HG03045 (cell line): ENCODE measurements at regions not wholly inside any gene's neighbourhood (a gene's known extent, or its start where the extent isn't known, plus 50 kb on each side); places are given as distances from the start of the nearest gene placed in this dataset.

Experiments
- ATAC-seq: cut with Tn5 transposase; IDR thresholded peaks from one replicate; pipeline ENCODE4 v1.9.1; 2021; ENCODE audit warnings: mild to moderate bottlenecking, moderate library complexity; ENCODE audit not compliant: unreplicated experiment

- no peak for ATAC-seq
These were observed 384.0 kb downstream of the PLK2 start for GRCh38 chr5:58075907-58076306.

- ATAC-seq: no peak
These were observed 385.2 kb downstream of the PLK2 start for GRCh38 chr5:58074717-58075116.

- no peak for ATAC-seq
These were observed 385.7 kb downstream of the PLK2 start for GRCh38 chr5:58074222-58074621.

- ATAC-seq: no peak
These were observed 386.6 kb downstream of the PLK2 start for GRCh38 chr5:58073243-58073642.

- ATAC-seq: no peak
These were observed 387.5 kb downstream of the PLK2 start for GRCh38 chr5:58072300-58072965.

- ATAC-seq: no peak
These were observed 388.3 kb downstream of the PLK2 start for GRCh38 chr5:58071566-58071965.

GRCh38 chr5:58069846-58070245 is 390.0 kb downstream of the PLK2 start:
- ATAC-seq: no peak

GRCh38 chr5:58069016-58069705 is 390.7 kb downstream of the PLK2 start:
- no peak for ATAC-seq

GRCh38 chr5:58066557-58066956 is 393.3 kb downstream of the PLK2 start:
- ATAC-seq: no peak

GRCh38 chr5:58066076-58066475 is 393.8 kb downstream of the PLK2 start:
- no peak for ATAC-seq

GRCh38 chr5:58064801-58065200 is 395.1 kb downstream of the PLK2 start:
- ATAC-seq: no peak

- ATAC-seq: no peak
These were observed 398.9 kb downstream of the PLK2 start for GRCh38 chr5:58060996-58061395.

- ATAC-seq: no peak
These were observed 402.6 kb downstream of the PLK2 start for GRCh38 chr5:58057324-58057723.

GRCh38 chr5:58056546-58056945 is 403.3 kb downstream of the PLK2 start:
- no peak for ATAC-seq

GRCh38 chr5:58054018-58054417 is 405.9 kb downstream of the PLK2 start:
- ATAC-seq: no peak

GRCh38 chr5:58048954-58049353 is 410.9 kb downstream of the PLK2 start:
- ATAC-seq: no peak

- no peak for ATAC-seq
These were observed 411.5 kb downstream of the PLK2 start for GRCh38 chr5:58048185-58048925.

GRCh38 chr5:58046371-58046770 is 413.5 kb downstream of the PLK2 start:
- no peak for ATAC-seq

GRCh38 chr5:58044166-58044565 is 415.7 kb downstream of the PLK2 start:
- no peak for ATAC-seq

GRCh38 chr5:58043032-58043945 is 416.6 kb downstream of the PLK2 start:
- ATAC-seq: no peak

- no peak for ATAC-seq
These were observed 418.0 kb downstream of the PLK2 start for GRCh38 chr5:58041884-58042283.
